ENCODE measurements at regions not wholly inside any gene's neighbourhood (a gene's known extent, or its start where the extent isn't known, plus 50 kb on each side); places are given as distances from the start of the nearest gene placed in this dataset.

DNA sequence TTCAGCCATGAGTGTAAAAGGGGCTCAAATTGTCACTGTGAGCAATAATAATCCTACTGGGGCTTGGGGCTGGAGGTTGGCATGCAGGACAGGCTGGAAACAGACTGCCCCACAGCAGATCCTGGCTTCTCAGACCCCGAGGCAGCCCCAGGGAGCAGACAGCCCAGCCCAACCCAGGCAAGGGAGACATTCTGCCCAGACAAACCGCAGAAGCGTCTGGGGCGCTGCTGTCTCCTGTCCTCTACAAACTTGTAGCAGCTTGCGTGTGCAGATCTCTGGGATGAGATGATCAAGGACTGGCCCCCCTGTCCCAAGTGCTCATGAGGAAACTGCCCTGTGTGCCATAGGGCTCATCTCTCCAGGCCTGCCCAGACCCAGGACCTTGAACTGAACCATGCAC lies 84.6 kb downstream of the MAFB start:
- H3K27me3 ChIP-seq (replicated peaks in 1 of 4; ENCODE audit: control insufficient read depth in 3 of 4, extremely low read depth in 1 of 4, insufficient read depth in 3 of 4, low read length in 3 of 4) = no peaks in the 10 kb centered on the region
- ChIA-PET POLR2A (ENCODE audit: partially characterized antibody) (no interaction called here), CTCF (ENCODE audit: partially characterized antibody) (interaction anchor here (1.6 kb wide), 2 partner anchors 82 to 341 kb away, joined by 3 to 5 read pairs; no protein-coding TSS in a partner anchor)
- H3K56ac ChIP-seq (replicated peaks; ENCODE audit: insufficient read length, low read depth, low read length) = no peak overlapping the region
- no peak for FAIRE-seq
- H3K4ac ChIP-seq (replicated peaks; ENCODE audit: insufficient read length, low read depth, low read length) = no peak overlapping the region
- WGBS, 2 experiments (ENCODE audit: extremely low coverage in 1 of 2, insufficient coverage in 1 of 2, insufficient read length in 1 of 2, insufficient replicate concordance in 2 of 2, low coverage in 1 of 2, low lambda C conversion rate in 2 of 2, missing lambda C conversion rate in 1 of 2) = 93% methylated on average over 5 of the region's 5 CpGs; no CpG with 5 or more reads in 1 of the 2 experiments
- no peak overlapping the region for H3K4me2 ChIP-seq (ENCODE audit: insufficient read depth in 1 of 2, low read depth in 2 of 2, low read length in 2 of 2)
- H2BK12ac ChIP-seq (ENCODE audit: low read depth, low read length) = no peak overlapping the region
- no peak overlapping the region for H2BK20ac ChIP-seq (ENCODE audit: low read length)
- H3K27ac ChIP-seq (ENCODE audit: low read depth, low read length) = no peak overlapping the region
- H4K20me1 ChIP-seq (replicated peaks in 1 of 2; ENCODE audit: control insufficient read depth in 1 of 2, insufficient read depth in 2 of 2, low read length in 2 of 2) = no peaks in the 10 kb centered on the region
- no peak overlapping the region for H3K18ac ChIP-seq (ENCODE audit: extremely low read depth, low read length)
- no peaks in the 10 kb centered on the region for H3K79me2 ChIP-seq (ENCODE audit: control insufficient read depth in 1 of 2, insufficient read depth in 2 of 2, low read length in 2 of 2)
- no peak overlapping the region for H2BK15ac ChIP-seq (ENCODE audit: low read length)
- no peak overlapping the region for H3K23ac ChIP-seq (ENCODE audit: insufficient read length)
- TF ChIP-seq CHD2 (IDR thresholded peaks at IDR 0.05; ENCODE audit: low read length) = no peak
- TF ChIP-seq BCL11A (IDR thresholded peaks at IDR 0.05; ENCODE audit: low read depth in 2 of 2, low read length in 2 of 2) = no peak
- TF ChIP-seq, protein P1, sequence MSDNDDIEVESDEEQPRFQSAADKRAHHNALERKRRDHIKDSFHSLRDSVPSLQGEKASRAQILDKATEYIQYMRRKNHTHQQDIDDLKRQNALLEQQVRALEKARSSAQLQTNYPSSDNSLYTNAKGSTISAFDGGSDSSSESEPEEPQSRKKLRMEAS (IDR thresholded peaks at IDR 0.05) = no peak
- TF ChIP-seq RNF2 (IDR thresholded peaks at IDR 0.05; ENCODE audit: borderline replicate concordance, low read depth, low read length, missing control alignments, poor library complexity, severe bottlenecking) = no peak
- no peak for TF ChIP-seq POLR2A (IDR thresholded peaks at IDR 0.05; ENCODE audit: control extremely low read depth in 1 of 2, low read depth in 2 of 2, low read length in 2 of 2)
- no peak for TF ChIP-seq TCF12 (IDR thresholded peaks at IDR 0.05; ENCODE audit: low read depth, low read length)
- TF ChIP-seq, protein P2, sequence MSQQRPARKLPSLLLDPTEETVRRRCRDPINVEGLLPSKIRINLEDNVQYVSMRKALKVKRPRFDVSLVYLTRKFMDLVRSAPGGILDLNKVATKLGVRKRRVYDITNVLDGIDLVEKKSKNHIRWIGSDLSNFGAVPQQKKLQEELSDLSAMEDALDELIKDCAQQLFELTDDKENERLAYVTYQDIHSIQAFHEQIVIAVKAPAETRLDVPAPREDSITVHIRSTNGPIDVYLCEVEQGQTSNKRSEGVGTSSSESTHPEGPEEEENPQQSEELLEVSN (IDR thresholded peaks at IDR 0.05) = no peak
- TF ChIP-seq SRF (IDR thresholded peaks at IDR 0.05; ENCODE audit: low read depth, low read length) = no peak
- no peak for TF ChIP-seq KDM4A (IDR thresholded peaks at IDR 0.05; ENCODE audit: low read depth, low read length, severe bottlenecking)
- TF ChIP-seq SIN3A (conservative IDR thresholded peaks at IDR 0.05 in 1 of 2, IDR thresholded peaks at IDR 0.05 in 1 of 2; ENCODE audit: low read depth in 1 of 2, low read length in 2 of 2) = no peak
- no peak overlapping the region for H2AK5ac ChIP-seq (ENCODE audit: low read depth, low read length)
- no peak for DNase-seq (ENCODE audit: low read depth in 1 of 2, low spot score in 2 of 2)
- H3K9ac ChIP-seq (replicated peaks in 1 of 4; ENCODE audit: extremely low read depth in 1 of 4, low read depth in 3 of 4, low read length in 3 of 4) = no peak overlapping the region
- no peaks in the 10 kb centered on the region for H3K4me1 ChIP-seq (replicated peaks in 1 of 4; ENCODE audit: control insufficient read depth in 3 of 4, insufficient read depth in 4 of 4, low read length in 3 of 4)
- no peak overlapping the region for H4K8ac ChIP-seq (ENCODE audit: extremely low read depth, insufficient read depth, low read length)
- H2BK5ac ChIP-seq (ENCODE audit: low read depth, low read length) = no peak overlapping the region
- H2AFZ ChIP-seq (ENCODE audit: low read length) = no peak overlapping the region
- H3K23me2 ChIP-seq (ENCODE audit: low read depth, low read length) = no peaks in the 10 kb centered on the region
- H4K5ac ChIP-seq (ENCODE audit: insufficient read length, low read depth, low read length) = no peak overlapping the region
- no peaks in the 10 kb centered on the region for H3K36me3 ChIP-seq (ENCODE audit: control insufficient read depth in 2 of 4, insufficient read depth in 4 of 4, low read length in 3 of 4)
- no peak overlapping the region for H4K91ac ChIP-seq (replicated peaks; ENCODE audit: insufficient read length, low read length)
- no peaks in the 10 kb centered on the region for H3K79me1 ChIP-seq (ENCODE audit: low read depth, low read length)
- H3K14ac ChIP-seq (ENCODE audit: insufficient read length) = no peak overlapping the region
- H3K4me3 ChIP-seq (ENCODE audit: extremely low read depth in 1 of 4, insufficient read depth in 2 of 4, low read depth in 3 of 4, low read length in 4 of 4) = no peak overlapping the region
- H2BK120ac ChIP-seq (replicated peaks; ENCODE audit: low read depth, low read length) = no peak overlapping the region
- peaks cover under 1 to 3% of the 10 kb centered on the region in 2 experiments; a peak in 1 of 4 replicates for H3K9me3 ChIP-seq (ENCODE audit: insufficient read depth in 2 of 2, low read depth in 1 of 2, low read length in 1 of 2)
